Right cardiac atrium (tissue), 5 donors: ENCODE measurements at regions not wholly inside any gene's neighbourhood (a gene's known extent, or its start where the extent isn't known, plus 50 kb on each side); places are given as distances from the start of the nearest gene placed in this dataset.
A peak's percentile ranks its signal among the peaks of the same experiment; 100 is the strongest.

Experiments
- ATAC-seq, 2 donors: fragments of 200-7000 bp; cut with Tn5 transposase; one replicate each; pipeline versions ENCODE4 v1.8.0 to v1.9.1; 2020; ENCODE audit warnings: moderate library complexity in 2 of 2, mild to moderate bottlenecking in 1 of 2
- DNase-seq, 3 donors: peaks; one replicate each; pipeline ENCODE4 v3.0.0-alpha.2; 2020
- H3K27ac ChIP-seq: one replicate; pipeline ENCODE4 v1.5.1; 2013; ENCODE audit warnings: mild to moderate bottlenecking, low read length, control low read depth, moderate library complexity
- H3K27me3 ChIP-seq: one replicate; pipeline ENCODE4 v1.6.1; 2013; ENCODE audit not compliant: control insufficient read depth, insufficient read depth
- H3K4me1 ChIP-seq: one replicate; pipeline ENCODE4 v1.6.1; 2013; ENCODE audit warnings: low read length; ENCODE audit not compliant: control insufficient read depth, insufficient read depth
- H3K4me3 ChIP-seq: one replicate; pipeline ENCODE4 v1.5.1; 2013; ENCODE audit warnings: low read length, control low read depth
- H3K9me3 ChIP-seq: one replicate; pipeline ENCODE4 v1.6.1; 2013; ENCODE audit warnings: low read length; ENCODE audit not compliant: control insufficient read depth
- WGBS: extraction: QIAGEN DNeasy Blood & Tissue Kit; methylation state at CpG from one replicate; pipeline ENCODE4 v1.1.7; 2013; 5-methylcytosine and 5-hydroxymethylcytosine counted together
- intact Hi-C, 4 donors: fragments of 100-400 bp; cut with DNase I; formaldehyde crosslinking; loops; one replicate each; pipeline versions ENCODE4 v1.11.0 to v1.14.0; 2022 to 2023
- donor health status: healthy with polysubstance abuse.
- donor health status: DM: no; HTN: yes; CAD: no.
- donor health status: DM: no; HTN: no; CAD: no.
- donor health status: DM: no; HTN: yes; CAD: no; lungs with severe emphysema.
- donor health status: DM: yes; HTN: yes; CAD: no.

GRCh38 chr12:58557171-58557570, 363.1 kb downstream of the LRIG3 start:
- no peaks in the 10 kb centered on the region for H3K9me3 ChIP-seq
- H3K4me3 ChIP-seq, result no peak overlapping the region
- no peak for ATAC-seq
- 33% methylated on average over 3 of the region's 3 CpGs for WGBS
- H3K27me3 ChIP-seq, result no peaks in the 10 kb centered on the region
- no peaks in the 10 kb centered on the region for H3K4me1 ChIP-seq
- no peak for DNase-seq
- no peak overlapping the region for H3K27ac ChIP-seq
- intact Hi-C loops, result no loop called here

- no peaks in the 10 kb centered on the region for H3K9me3 ChIP-seq
- ATAC-seq (no peak), DNase-seq (no peak)
- intact Hi-C loops, result no loop called here
- H3K27ac ChIP-seq, result no peak overlapping the region
- WGBS, result 80% methylated on average over 1 of the region's 1 CpG
- H3K4me1 ChIP-seq, result no peaks in the 10 kb centered on the region
- H3K4me3 ChIP-seq, result no peak overlapping the region
- H3K27me3 ChIP-seq, result no peaks in the 10 kb centered on the region
Measured at GRCh38 chr12:58557661-58558060, 362.6 kb downstream of the LRIG3 start.

GRCh38 chr12:58563621-58564020, 356.7 kb downstream of the LRIG3 start:
- H3K9me3 ChIP-seq, result no peaks in the 10 kb centered on the region
- no peak overlapping the region for H3K4me3 ChIP-seq
- no peak overlapping the region for H3K27ac ChIP-seq
- H3K4me1 ChIP-seq, result no peaks in the 10 kb centered on the region
- intact Hi-C loops, result no loop called here
- ATAC-seq (no peak), DNase-seq (no peak)
- no peaks in the 10 kb centered on the region for H3K27me3 ChIP-seq

- Histone ChIP-seq H3K27me3 (no peaks in the 10 kb centered on the region), H3K4me3 (no peak overlapping the region), H3K27ac (no peak overlapping the region), H3K9me3 (no peaks in the 10 kb centered on the region), H3K4me1 (no peaks in the 10 kb centered on the region)
- 57% methylated on average over 1 of the region's 1 CpG for WGBS
- DNase-seq (no peak), ATAC-seq (no peak)
- intact Hi-C loops, result no loop called here
Measured at GRCh38 chr12:58564721-58565120, 355.6 kb downstream of the LRIG3 start.

GRCh38 chr12:58566599-58566998, 353.7 kb downstream of the LRIG3 start:
- Histone ChIP-seq H3K27me3 (no peaks in the 10 kb centered on the region), H3K4me1 (no peaks in the 10 kb centered on the region), H3K9me3 (no peaks in the 10 kb centered on the region), H3K27ac (no peak overlapping the region), H3K4me3 (no peak overlapping the region)
- no peak for DNase-seq
- no peak for ATAC-seq
- intact Hi-C loops, result no loop called here
- 88% methylated on average over 3 of the region's 3 CpGs for WGBS

- ATAC-seq, result no peak
- 94% methylated on average over 1 of the region's 1 CpG for WGBS
- Histone ChIP-seq H3K27ac (no peak overlapping the region), H3K4me3 (no peak overlapping the region), H3K4me1 (no peaks in the 10 kb centered on the region), H3K9me3 (no peaks in the 10 kb centered on the region), H3K27me3 (no peaks in the 10 kb centered on the region)
- no peak for DNase-seq
- intact Hi-C loops, result no loop called here
Measured at GRCh38 chr12:58567189-58567588, 353.1 kb downstream of the LRIG3 start.

GRCh38 chr12:58570411-58570810, 349.9 kb downstream of the LRIG3 start:
- ATAC-seq (no peak), DNase-seq (no peak)
- intact Hi-C loops, result no loop called here
- H3K9me3 ChIP-seq, result no peaks in the 10 kb centered on the region
- no peak overlapping the region for H3K4me3 ChIP-seq
- no peaks in the 10 kb centered on the region for H3K27me3 ChIP-seq
- H3K4me1 ChIP-seq, result no peaks in the 10 kb centered on the region
- 90% methylated on average over 1 of the region's 1 CpG for WGBS
- no peak overlapping the region for H3K27ac ChIP-seq

GRCh38 chr12:58575256-58575655, 345.0 kb downstream of the LRIG3 start:
- WGBS, result 49% methylated on average over 5 of the region's 5 CpGs
- H3K4me1 ChIP-seq, result no peaks in the 10 kb centered on the region
- H3K4me3 ChIP-seq, result no peak overlapping the region
- no peak overlapping the region for H3K27ac ChIP-seq
- no peaks in the 10 kb centered on the region for H3K27me3 ChIP-seq
- ATAC-seq (no peak), DNase-seq (no peak)
- intact Hi-C loops, result no loop called here
- no peaks in the 10 kb centered on the region for H3K9me3 ChIP-seq

GRCh38 chr12:58576081-58576480, 344.2 kb downstream of the LRIG3 start:
- Histone ChIP-seq H3K27me3 (no peaks in the 10 kb centered on the region), H3K4me3 (no peak overlapping the region), H3K9me3 (no peaks in the 10 kb centered on the region), H3K27ac (no peak overlapping the region), H3K4me1 (no peaks in the 10 kb centered on the region)
- DNase-seq (no peak), ATAC-seq (no peak)
- intact Hi-C loops, result no loop called here
- WGBS, result 70% methylated on average over 5 of the region's 5 CpGs

- H3K4me3 ChIP-seq, result no peak overlapping the region
- WGBS, result 72% methylated on average over 5 of the region's 5 CpGs
- H3K27ac ChIP-seq, result no peak overlapping the region
- H3K9me3 ChIP-seq, result no peaks in the 10 kb centered on the region
- DNase-seq (no peak), ATAC-seq (no peak)
- intact Hi-C loops, result no loop called here
- no peaks in the 10 kb centered on the region for H3K4me1 ChIP-seq
- H3K27me3 ChIP-seq, result no peaks in the 10 kb centered on the region
Measured at GRCh38 chr12:58576916-58577315, 343.4 kb downstream of the LRIG3 start.

- ATAC-seq (no peak), DNase-seq (no peak)
- Histone ChIP-seq H3K9me3 (no peaks in the 10 kb centered on the region), H3K4me3 (no peak overlapping the region), H3K27me3 (no peaks in the 10 kb centered on the region), H3K4me1 (no peaks in the 10 kb centered on the region), H3K27ac (no peak overlapping the region)
- intact Hi-C loops, result no loop called here
- 96% methylated on average over 3 of the region's 3 CpGs for WGBS
Measured at GRCh38 chr12:58580095-58580494, 340.2 kb downstream of the LRIG3 start.

- Histone ChIP-seq H3K27me3 (no peaks in the 10 kb centered on the region), H3K27ac (no peak overlapping the region), H3K4me1 (no peaks in the 10 kb centered on the region), H3K4me3 (no peak overlapping the region), H3K9me3 (no peaks in the 10 kb centered on the region)
- no peak for DNase-seq
- 52% methylated on average over 2 of the region's 2 CpGs for WGBS
- intact Hi-C loops, result no loop called here
- ATAC-seq, result peak in 1 of 2 donors; percentile 51
Measured at GRCh38 chr12:58583529-58583928, 336.8 kb downstream of the LRIG3 start.
